ENCODE measurements at regions not wholly inside any gene's neighbourhood (a gene's known extent, or its start where the extent isn't known, plus 50 kb on each side); places are given as distances from the start of the nearest gene placed in this dataset.
"Not testable (repeated sequence)": the region's sequence is repeated elsewhere in the genome, so short reads cannot be mapped to it uniquely, and the experiment has no call there.

GRCh38 chr13:57857945-57858344 is 226.4 kb downstream of the PCDH17 start:
- Mint-ChIP-seq H3K4me1 (ENCODE audit: low read depth in 2 of 2) (no peaks in the 10 kb centered on the region), H3K4me3 (no peak overlapping the region), H3K36me3 (ENCODE audit: insufficient read depth) (no peaks in the 10 kb centered on the region), H3K9me3 (no peaks in the 10 kb centered on the region), H3K27ac (no peak overlapping the region), H3K27me3 (no peaks in the 10 kb centered on the region)
- DNase-seq (no peak), ATAC-seq (replicated peaks) (no peak)

GRCh38 chr13:57858376-57858775 is 226.8 kb downstream of the PCDH17 start:
- ATAC-seq (replicated peaks) (no peak), DNase-seq (no peak)
- Mint-ChIP-seq H3K36me3 (ENCODE audit: insufficient read depth) (no peaks in the 10 kb centered on the region), H3K4me3 (no peak overlapping the region), H3K27me3 (no peaks in the 10 kb centered on the region), H3K27ac (no peak overlapping the region), H3K9me3 (no peaks in the 10 kb centered on the region), H3K4me1 (ENCODE audit: low read depth in 2 of 2) (no peaks in the 10 kb centered on the region)

- H3K9me3 Mint-ChIP-seq, result peaks cover 0 to 6% of the 10 kb centered on the region in 2 donors
- H3K27ac Mint-ChIP-seq, result no peak overlapping the region
- no peak overlapping the region for H3K4me3 Mint-ChIP-seq
- DNase-seq, result no peak
- H3K4me1 Mint-ChIP-seq (ENCODE audit: low read depth in 2 of 2), result no peaks in the 10 kb centered on the region
- no peaks in the 10 kb centered on the region for H3K27me3 Mint-ChIP-seq
- no peak for ATAC-seq (replicated peaks)
- H3K36me3 Mint-ChIP-seq (ENCODE audit: insufficient read depth), result no peaks in the 10 kb centered on the region
Measured at GRCh38 chr13:57862879-57863278, 231.3 kb downstream of the PCDH17 start.

- H3K9me3 Mint-ChIP-seq, result peaks cover 0 to 9% of the 10 kb centered on the region in 2 donors
- no peak for ATAC-seq (replicated peaks)
- H3K36me3 Mint-ChIP-seq (ENCODE audit: insufficient read depth), result no peaks in the 10 kb centered on the region
Measured at GRCh38 chr13:57865600-57866294, 234.2 kb downstream of the PCDH17 start.

GRCh38 chr13:57874530-57874929 is 243.0 kb downstream of the PCDH17 start:
- DNase-seq (no peak), ATAC-seq (replicated peaks) (no peak)
- Mint-ChIP-seq H3K36me3 (ENCODE audit: insufficient read depth) (no peaks in the 10 kb centered on the region), H3K4me1 (ENCODE audit: low read depth in 2 of 2) (no peaks in the 10 kb centered on the region), H3K27ac (no peak overlapping the region), H3K27me3 (no peaks in the 10 kb centered on the region), H3K9me3 (peaks cover 8 to 10% of the 10 kb centered on the region in 2 donors), H3K4me3 (no peak overlapping the region)

More at GRCh38 chr13:57865600-57866294, 234.2 kb downstream of the PCDH17 start:
- Mint-ChIP-seq H3K4me3 (no peak overlapping the region), H3K27ac (no peak overlapping the region), H3K4me1 (ENCODE audit: low read depth in 2 of 2) (no peaks in the 10 kb centered on the region), H3K27me3 (no peaks in the 10 kb centered on the region)
- DNase-seq, result no peak

- no peaks in the 10 kb centered on the region for H3K36me3 Mint-ChIP-seq (ENCODE audit: insufficient read depth)
- no peaks in the 10 kb centered on the region for H3K27me3 Mint-ChIP-seq
- ATAC-seq (replicated peaks), result no peak
- H3K27ac Mint-ChIP-seq, result no peak overlapping the region
- no peak for DNase-seq
- peaks cover 13 to 15% of the 10 kb centered on the region in 2 donors for H3K9me3 Mint-ChIP-seq
- no peaks in the 10 kb centered on the region for H3K4me1 Mint-ChIP-seq (ENCODE audit: low read depth in 2 of 2)
- H3K4me3 Mint-ChIP-seq, result no peak overlapping the region
Measured at GRCh38 chr13:57877601-57878000, 246.1 kb downstream of the PCDH17 start.

- Mint-ChIP-seq H3K27me3 (no peaks in the 10 kb centered on the region), H3K4me1 (ENCODE audit: low read depth in 2 of 2) (no peaks in the 10 kb centered on the region), H3K27ac (no peak overlapping the region), H3K4me3 (no peak overlapping the region), H3K9me3 (peaks cover 13 to 15% of the 10 kb centered on the region in 2 donors), H3K36me3 (ENCODE audit: insufficient read depth) (no peaks in the 10 kb centered on the region)
- no peak for ATAC-seq (replicated peaks)
- no peak for DNase-seq
Measured at GRCh38 chr13:57878291-57878690, 246.7 kb downstream of the PCDH17 start.

- peaks cover 0 to 3% of the 10 kb centered on the region in 2 donors for H3K9me3 Mint-ChIP-seq
- ATAC-seq (replicated peaks) (no peak), DNase-seq (no peak)
- H3K27me3 Mint-ChIP-seq, result no peaks in the 10 kb centered on the region
- H3K4me1 Mint-ChIP-seq (ENCODE audit: low read depth in 2 of 2), result no peaks in the 10 kb centered on the region
- H3K27ac Mint-ChIP-seq, result no peak overlapping the region
- H3K36me3 Mint-ChIP-seq (ENCODE audit: insufficient read depth), result no peaks in the 10 kb centered on the region
- no peak overlapping the region for H3K4me3 Mint-ChIP-seq
Measured at GRCh38 chr13:57897225-57897624, 265.7 kb downstream of the PCDH17 start.

- Mint-ChIP-seq H3K4me3 (no peak overlapping the region), H3K27me3 (no peaks in the 10 kb centered on the region), H3K9me3 (peaks cover 2 to 11% of the 10 kb centered on the region in 2 donors), H3K36me3 (ENCODE audit: insufficient read depth) (no peaks in the 10 kb centered on the region), H3K27ac (no peak overlapping the region), H3K4me1 (ENCODE audit: low read depth in 2 of 2) (no peaks in the 10 kb centered on the region)
- no peak for DNase-seq
- ATAC-seq (replicated peaks), result no peak
Measured at GRCh38 chr13:57899096-57899495, 267.6 kb downstream of the PCDH17 start.

GRCh38 chr13:57909833-57910232 is 278.3 kb downstream of the PCDH17 start:
- ATAC-seq (replicated peaks); DNase-seq; H3K27me3 Mint-ChIP-seq; H3K36me3 Mint-ChIP-seq (ENCODE audit: insufficient read depth); H3K27ac Mint-ChIP-seq; H3K4me3 Mint-ChIP-seq; H3K4me1 Mint-ChIP-seq (ENCODE audit: low read depth in 2 of 2); H3K9me3 Mint-ChIP-seq: not testable (repeated sequence)

- no peak for DNase-seq
- H3K9me3 Mint-ChIP-seq, result peaks cover 0 to 7% of the 10 kb centered on the region in 2 donors
- no peaks in the 10 kb centered on the region for H3K4me1 Mint-ChIP-seq (ENCODE audit: low read depth in 2 of 2)
- no peaks in the 10 kb centered on the region for H3K27me3 Mint-ChIP-seq
- no peaks in the 10 kb centered on the region for H3K36me3 Mint-ChIP-seq (ENCODE audit: insufficient read depth)
- no peak overlapping the region for H3K27ac Mint-ChIP-seq
- no peak overlapping the region for H3K4me3 Mint-ChIP-seq
- no peak for ATAC-seq (replicated peaks)
Measured at GRCh38 chr13:57918086-57918485, 286.5 kb downstream of the PCDH17 start.

- Mint-ChIP-seq H3K4me3 (no peak overlapping the region), H3K36me3 (ENCODE audit: insufficient read depth) (no peaks in the 10 kb centered on the region), H3K27ac (no peak overlapping the region), H3K9me3 (peaks cover 0 to 7% of the 10 kb centered on the region in 2 donors), H3K27me3 (no peaks in the 10 kb centered on the region), H3K4me1 (ENCODE audit: low read depth in 2 of 2) (no peaks in the 10 kb centered on the region)
- DNase-seq, result no peak
- ATAC-seq (replicated peaks), result no peak
Measured at GRCh38 chr13:57918913-57919312, 287.4 kb downstream of the PCDH17 start.

- Mint-ChIP-seq H3K27ac (no peak overlapping the region), H3K9me3 (peaks cover 0 to 4% of the 10 kb centered on the region in 2 donors)
- ATAC-seq (replicated peaks), result no peak
Measured at GRCh38 chr13:57925250-57925649, 293.7 kb downstream of the PCDH17 start.

GRCh38 chr13:57925751-57926150 is 294.2 kb downstream of the PCDH17 start:
- H3K4me1 Mint-ChIP-seq (ENCODE audit: low read depth in 2 of 2), result no peaks in the 10 kb centered on the region
- no peak overlapping the region for H3K4me3 Mint-ChIP-seq
- no peaks in the 10 kb centered on the region for H3K27me3 Mint-ChIP-seq
- DNase-seq (no peak), ATAC-seq (replicated peaks) (no peak)
- H3K36me3 Mint-ChIP-seq (ENCODE audit: insufficient read depth), result no peaks in the 10 kb centered on the region
- H3K27ac Mint-ChIP-seq, result no peak overlapping the region
- H3K9me3 Mint-ChIP-seq, result peaks cover 0 to 2% of the 10 kb centered on the region in 2 donors

More at GRCh38 chr13:57925250-57925649, 293.7 kb downstream of the PCDH17 start:
- no peak overlapping the region for H3K4me3 Mint-ChIP-seq
- H3K4me1 Mint-ChIP-seq (ENCODE audit: low read depth in 2 of 2), result no peaks in the 10 kb centered on the region
- no peaks in the 10 kb centered on the region for H3K27me3 Mint-ChIP-seq
- DNase-seq, result no peak
- no peaks in the 10 kb centered on the region for H3K36me3 Mint-ChIP-seq (ENCODE audit: insufficient read depth)

Measured in effector memory CD8-positive, alpha-beta T cell (primary cell).